ENCODE measurements at regions not wholly inside any gene's neighbourhood (a gene's known extent, or its start where the extent isn't known, plus 50 kb on each side); places are given as distances from the start of the nearest gene placed in this dataset.

DNA sequence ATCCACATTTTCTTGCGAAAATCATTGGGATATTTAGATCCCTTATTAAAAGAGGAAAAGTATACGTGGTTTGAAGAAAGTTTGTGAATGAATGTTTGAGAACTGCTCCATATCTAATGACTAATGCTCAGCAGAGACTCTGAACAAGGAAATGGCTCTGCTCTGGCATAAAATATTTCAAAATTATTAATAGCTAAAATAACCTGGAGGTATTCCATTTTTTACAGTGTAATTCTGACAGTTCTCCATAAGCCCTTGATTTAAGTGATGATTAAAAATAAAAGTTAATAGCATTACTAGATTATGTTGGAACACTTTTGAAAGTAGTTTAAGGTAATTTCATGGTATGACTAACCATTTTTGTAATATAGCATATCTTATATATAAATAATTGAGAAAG, 1276.9 kb upstream of the TENM3 start:
- no peak overlapping the region for H3K4me3 ChIP-seq (ENCODE audit: control insufficient read depth, low read depth, low read length)
- no peak for DNase-seq (ENCODE audit: low read depth)
- TF ChIP-seq, protein P1, sequence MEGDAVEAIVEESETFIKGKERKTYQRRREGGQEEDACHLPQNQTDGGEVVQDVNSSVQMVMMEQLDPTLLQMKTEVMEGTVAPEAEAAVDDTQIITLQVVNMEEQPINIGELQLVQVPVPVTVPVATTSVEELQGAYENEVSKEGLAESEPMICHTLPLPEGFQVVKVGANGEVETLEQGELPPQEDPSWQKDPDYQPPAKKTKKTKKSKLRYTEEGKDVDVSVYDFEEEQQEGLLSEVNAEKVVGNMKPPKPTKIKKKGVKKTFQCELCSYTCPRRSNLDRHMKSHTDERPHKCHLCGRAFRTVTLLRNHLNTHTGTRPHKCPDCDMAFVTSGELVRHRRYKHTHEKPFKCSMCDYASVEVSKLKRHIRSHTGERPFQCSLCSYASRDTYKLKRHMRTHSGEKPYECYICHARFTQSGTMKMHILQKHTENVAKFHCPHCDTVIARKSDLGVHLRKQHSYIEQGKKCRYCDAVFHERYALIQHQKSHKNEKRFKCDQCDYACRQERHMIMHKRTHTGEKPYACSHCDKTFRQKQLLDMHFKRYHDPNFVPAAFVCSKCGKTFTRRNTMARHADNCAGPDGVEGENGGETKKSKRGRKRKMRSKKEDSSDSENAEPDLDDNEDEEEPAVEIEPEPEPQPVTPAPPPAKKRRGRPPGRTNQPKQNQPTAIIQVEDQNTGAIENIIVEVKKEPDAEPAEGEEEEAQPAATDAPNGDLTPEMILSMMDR (IDR thresholded peaks at IDR 0.05; ENCODE audit: control insufficient read depth, insufficient read depth, low read depth, low read length, missing control alignments) = no peak

DNA sequence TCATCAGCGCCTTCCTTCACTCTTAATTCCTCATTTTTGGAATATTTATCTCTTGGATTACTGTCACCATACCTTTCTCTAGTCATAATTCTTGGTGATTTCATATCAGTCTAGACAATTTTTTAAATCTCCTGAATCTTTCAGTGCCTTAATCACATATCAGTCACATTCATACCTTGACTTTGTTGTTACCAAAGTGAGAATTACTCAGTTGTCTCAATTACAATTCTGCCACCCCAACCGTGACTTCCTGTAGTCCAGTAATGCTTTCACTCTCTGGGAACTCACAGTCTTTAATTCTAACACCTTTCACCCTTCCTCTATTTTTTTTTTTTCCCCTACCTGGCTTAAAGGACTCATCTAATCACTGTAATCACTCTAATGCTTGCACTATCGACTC, 1275.3 kb upstream of the TENM3 start:
- TF ChIP-seq, protein P1 (IDR thresholded peaks at IDR 0.05; ENCODE audit: control insufficient read depth, insufficient read depth, low read depth, low read length, missing control alignments) = no peak
- no peak overlapping the region for H3K4me3 ChIP-seq (ENCODE audit: control insufficient read depth, low read depth, low read length)
- DNase-seq (ENCODE audit: low read depth) = no peak

DNA sequence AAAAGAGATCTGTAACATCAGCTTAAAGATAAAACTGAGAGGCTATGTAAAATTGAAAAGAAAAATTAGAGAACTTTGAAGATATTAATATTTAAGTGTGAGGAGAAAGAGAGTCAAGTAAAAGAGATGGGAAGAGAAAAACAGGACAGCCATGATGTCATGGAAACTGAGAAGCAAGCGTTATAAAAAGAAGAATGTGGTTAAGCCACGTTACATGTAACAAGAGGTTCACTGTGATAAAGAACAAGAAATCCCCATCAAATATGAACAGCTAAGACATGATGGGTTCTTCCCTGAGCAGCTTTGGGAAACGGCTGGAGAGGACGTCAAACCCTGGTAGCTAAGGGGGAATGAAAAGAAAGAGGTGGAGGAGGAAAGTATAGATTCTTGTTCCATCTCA, 1269.3 kb upstream of the TENM3 start:
- TF ChIP-seq, protein P1 (IDR thresholded peaks at IDR 0.05; ENCODE audit: control insufficient read depth, insufficient read depth, low read depth, low read length, missing control alignments) = no peak
- H3K4me3 ChIP-seq (ENCODE audit: control insufficient read depth, low read depth, low read length) = no peak overlapping the region
- DNase-seq (ENCODE audit: low read depth) = no peak

DNA sequence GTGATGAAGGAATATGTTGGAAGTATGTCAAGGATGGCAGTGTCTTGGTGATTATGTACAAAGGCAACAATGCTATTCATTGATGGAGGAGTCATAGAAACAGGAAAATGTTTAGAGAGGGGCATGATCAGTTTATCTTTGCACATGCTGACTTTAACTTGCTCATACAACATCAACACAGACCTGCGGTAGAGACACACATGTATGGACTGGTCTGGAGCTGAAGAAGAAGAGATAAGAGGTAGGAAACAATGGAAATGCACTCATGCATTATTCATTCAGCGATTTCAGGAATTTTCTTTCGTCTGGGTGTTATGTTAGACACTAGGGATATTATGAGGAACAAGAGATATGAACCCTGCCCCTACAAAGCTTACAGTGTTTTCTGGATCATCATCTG, 1252.3 kb upstream of the TENM3 start:
- no peak overlapping the region for H3K4me3 ChIP-seq (ENCODE audit: control insufficient read depth, low read depth, low read length)
- no peak for DNase-seq (ENCODE audit: low read depth)
- TF ChIP-seq, protein P1 (IDR thresholded peaks at IDR 0.05; ENCODE audit: control insufficient read depth, insufficient read depth, low read depth, low read length, missing control alignments) = no peak

DNA sequence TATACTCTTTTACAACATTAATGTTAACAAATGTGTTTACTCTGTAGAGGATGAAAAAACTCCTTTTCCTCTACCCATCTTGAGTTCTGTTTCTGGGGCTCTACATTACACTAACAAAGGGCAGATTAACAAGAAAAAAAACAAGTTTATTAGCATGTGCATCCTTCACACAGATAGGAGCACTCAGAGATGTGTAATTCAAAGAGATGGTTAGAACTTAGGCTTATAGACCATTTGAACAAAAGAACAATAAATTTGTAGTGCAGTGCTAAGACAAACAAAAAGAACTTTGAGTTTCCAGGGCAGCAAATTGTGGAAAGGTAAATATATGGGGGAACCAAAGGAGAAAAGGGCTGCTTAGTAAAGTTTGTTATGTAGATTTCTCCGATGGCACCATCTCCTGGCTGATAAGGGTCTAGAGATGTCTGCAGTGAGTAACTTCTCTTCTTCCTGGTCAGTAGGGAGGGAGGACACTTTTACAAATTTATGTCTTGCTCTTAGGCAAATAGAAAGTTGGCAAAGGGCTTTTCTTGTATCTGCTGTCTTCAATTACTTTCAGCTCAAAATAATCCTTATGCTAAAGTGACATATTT, 1249.9 kb upstream of the TENM3 start:
- DNase-seq (ENCODE audit: low read depth) = no peak
- H3K4me3 ChIP-seq (ENCODE audit: control insufficient read depth, low read depth, low read length) = no peak overlapping the region
- TF ChIP-seq, protein P1 (IDR thresholded peaks at IDR 0.05; ENCODE audit: control insufficient read depth, insufficient read depth, low read depth, low read length, missing control alignments) = no peak

DNA sequence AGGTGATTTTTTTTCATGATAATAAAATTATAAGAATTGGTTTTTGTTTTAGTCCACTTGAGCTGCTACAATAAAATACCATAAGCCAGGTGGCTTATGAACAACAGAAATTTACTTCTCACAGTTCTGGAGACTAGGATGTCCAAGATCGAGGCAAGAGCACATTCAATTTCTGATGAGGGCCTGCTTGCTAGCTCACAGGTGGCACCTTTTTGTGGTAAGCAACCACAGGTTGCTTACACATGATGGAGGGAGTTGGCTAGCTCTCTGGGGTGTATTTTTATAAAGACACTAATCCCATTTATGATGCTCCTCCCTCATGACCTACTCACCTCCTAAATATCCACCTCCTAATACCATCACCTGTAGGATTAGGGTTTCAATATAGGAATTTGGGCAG, 1248.5 kb upstream of the TENM3 start:
- no peak for DNase-seq (ENCODE audit: low read depth)
- TF ChIP-seq, protein P1 (IDR thresholded peaks at IDR 0.05; ENCODE audit: control insufficient read depth, insufficient read depth, low read depth, low read length, missing control alignments) = no peak
- no peak overlapping the region for H3K4me3 ChIP-seq (ENCODE audit: control insufficient read depth, low read depth, low read length)

DNA sequence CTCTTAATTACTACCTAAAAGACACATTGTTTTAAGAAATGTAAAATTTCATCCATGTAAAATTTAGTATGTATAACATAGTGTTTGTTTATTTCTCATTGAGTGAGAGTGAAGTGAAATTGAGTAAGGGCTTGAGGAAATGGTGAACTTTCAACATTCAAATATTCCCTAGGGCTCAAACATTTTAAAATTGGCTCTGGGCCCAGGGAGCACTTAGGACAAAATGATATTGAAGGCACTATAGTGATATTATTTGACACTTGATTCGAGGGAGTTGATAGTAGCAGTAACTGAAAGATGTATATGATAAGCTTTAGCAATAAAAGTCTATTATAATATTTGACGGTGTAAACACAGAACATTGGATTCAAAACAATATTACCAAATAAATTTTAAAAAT, 1244.0 kb upstream of the TENM3 start:
- DNase-seq (ENCODE audit: low read depth) = no peak

More for the DNA sequence above, 1244.0 kb upstream of the TENM3 start:
- H3K4me3 ChIP-seq (ENCODE audit: control insufficient read depth, low read depth, low read length) = no peak overlapping the region
- TF ChIP-seq, protein P1 (IDR thresholded peaks at IDR 0.05; ENCODE audit: control insufficient read depth, insufficient read depth, low read depth, low read length, missing control alignments) = no peak

Measured in AG09309 (cell line).